ENCODE measurements at regions not wholly inside any gene's neighbourhood (a gene's known extent, or its start where the extent isn't known, plus 50 kb on each side); places are given as distances from the start of the nearest gene placed in this dataset.

- DNase-seq = no peak
Observed at GRCh38 chr12:113684053-113684907, 212.6 kb upstream of the LHX5 start.

DNA sequence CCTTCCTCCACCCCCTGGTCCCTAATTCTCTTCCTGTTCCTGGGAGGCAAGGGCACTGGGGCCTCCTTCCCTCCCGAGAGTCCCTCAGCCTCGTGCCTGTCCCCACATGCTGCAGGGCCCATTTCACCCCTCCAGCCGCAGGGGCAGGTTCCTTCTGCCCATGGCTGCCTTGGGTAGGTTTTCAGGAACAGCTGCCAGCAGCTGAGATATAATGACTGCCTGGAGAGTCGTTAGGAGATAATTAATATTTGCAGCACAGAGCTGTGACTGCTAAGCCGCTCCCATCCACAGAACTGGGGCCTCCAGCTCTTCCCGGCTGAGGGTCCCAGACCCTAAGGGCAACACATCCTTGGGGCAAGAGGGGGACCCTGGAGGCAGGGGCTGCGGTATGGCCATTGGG is 211.9 kb upstream of the LHX5 start:
- no peak for DNase-seq

- DNase-seq = no peak
Observed at GRCh38 chr12:113680868-113681267, 209.2 kb upstream of the LHX5 start.

GRCh38 chr12:113678223-113679119 is 206.8 kb upstream of the LHX5 start:
- no peak for DNase-seq

DNA sequence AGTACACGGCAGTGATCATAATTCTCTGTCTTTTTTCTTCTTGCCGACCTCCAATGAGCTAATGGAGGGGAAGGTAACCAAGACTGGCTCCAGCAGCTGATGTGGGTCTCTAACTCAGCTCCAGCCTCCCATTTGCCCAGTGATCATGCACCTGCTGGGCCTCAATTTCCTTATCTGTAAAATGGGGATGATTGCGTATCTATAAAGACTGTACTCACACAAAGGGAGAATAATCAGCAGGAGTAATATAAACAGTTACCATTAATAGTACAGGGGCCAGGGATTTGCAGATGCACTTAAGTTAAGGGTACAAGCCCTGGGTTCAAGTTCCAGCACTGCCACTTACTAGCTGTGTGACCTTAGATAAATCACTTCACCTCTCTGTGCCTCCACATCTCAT is 204.9 kb upstream of the LHX5 start:
- DNase-seq = no peak

DNA sequence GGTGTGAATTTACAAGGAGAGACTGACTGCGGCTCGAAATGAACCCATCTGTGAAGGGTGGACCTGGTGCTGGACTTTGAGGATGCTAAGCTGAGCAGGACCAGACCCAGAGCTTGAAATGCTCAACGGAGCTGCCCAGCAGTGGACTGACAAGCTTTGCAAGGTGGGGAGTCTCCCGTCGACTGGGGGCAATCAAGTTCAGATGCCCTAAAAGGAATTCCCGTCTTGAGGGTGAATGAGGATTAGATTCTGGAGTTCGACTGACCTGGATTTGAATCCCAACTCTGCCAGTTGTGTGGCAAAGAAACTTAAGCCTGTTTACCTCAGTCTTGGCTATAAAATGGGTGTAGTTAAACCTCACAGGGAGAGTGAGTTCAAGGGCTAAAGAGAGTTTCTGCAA is 204.4 kb upstream of the LHX5 start:
- DNase-seq = no peak

DNA sequence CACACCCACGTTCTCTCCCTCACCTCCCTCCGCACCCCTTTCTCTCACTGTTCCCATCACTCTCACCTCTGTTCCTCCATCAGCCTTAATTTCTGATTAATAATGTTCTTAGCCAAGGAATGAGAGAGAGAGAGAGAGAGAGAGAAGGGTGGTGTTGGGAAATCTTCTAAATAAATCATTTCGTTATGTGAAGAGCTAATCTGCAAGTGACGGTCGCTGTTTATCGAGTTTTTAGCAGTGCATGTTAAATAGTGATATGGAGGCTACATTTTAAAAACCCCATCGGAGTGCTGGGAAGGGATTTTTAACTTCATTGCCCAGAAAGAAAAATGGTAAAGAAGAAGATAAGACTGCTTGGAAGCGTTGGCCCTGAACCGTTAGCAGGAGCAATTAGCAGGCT is 203.3 kb upstream of the LHX5 start:
- DNase-seq = no peak

DNA sequence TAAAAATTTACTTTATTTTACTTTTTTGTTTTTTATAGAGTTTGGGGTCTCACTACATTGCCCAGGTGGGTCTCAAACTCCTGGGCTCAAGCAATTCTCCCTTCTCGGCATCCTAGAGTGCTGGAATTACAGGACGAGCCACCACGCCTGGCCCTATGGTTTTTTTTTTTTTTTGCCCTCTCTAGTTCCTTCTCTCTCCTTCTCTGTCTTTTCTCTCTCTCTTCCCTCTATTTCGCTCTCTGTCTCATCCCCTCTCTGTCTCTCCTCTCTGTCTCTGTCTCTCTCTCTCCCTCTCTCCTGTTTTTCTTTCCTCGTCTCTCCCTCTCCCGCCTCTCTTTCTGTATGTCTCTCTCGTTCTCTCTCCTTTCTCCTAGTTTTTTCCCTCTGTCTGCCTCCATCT is 202.6 kb upstream of the LHX5 start:
- DNase-seq = no peak

GRCh38 chr12:113673458-113674238 is 202.0 kb upstream of the LHX5 start:
- no peak for DNase-seq

DNA sequence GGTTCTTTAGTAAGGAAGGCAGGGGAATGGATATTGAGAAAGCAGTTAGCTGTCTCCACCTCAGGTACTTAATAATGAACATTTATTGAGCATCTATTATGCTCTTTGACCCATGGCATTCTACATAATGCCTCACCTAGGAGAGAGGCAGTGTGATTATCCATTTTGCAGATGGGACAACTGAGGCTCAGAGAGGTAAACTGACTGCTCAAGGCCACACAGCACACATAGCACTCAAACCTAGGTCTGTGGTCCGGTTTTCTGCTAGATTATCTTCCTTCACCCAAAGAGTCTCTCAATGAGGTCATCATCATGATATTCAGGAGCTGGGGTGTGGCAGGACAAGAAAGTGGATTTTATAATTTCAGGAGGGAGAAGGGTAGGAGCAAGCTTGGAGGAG is 199.1 kb upstream of the LHX5 start:
- no peak for DNase-seq

DNA sequence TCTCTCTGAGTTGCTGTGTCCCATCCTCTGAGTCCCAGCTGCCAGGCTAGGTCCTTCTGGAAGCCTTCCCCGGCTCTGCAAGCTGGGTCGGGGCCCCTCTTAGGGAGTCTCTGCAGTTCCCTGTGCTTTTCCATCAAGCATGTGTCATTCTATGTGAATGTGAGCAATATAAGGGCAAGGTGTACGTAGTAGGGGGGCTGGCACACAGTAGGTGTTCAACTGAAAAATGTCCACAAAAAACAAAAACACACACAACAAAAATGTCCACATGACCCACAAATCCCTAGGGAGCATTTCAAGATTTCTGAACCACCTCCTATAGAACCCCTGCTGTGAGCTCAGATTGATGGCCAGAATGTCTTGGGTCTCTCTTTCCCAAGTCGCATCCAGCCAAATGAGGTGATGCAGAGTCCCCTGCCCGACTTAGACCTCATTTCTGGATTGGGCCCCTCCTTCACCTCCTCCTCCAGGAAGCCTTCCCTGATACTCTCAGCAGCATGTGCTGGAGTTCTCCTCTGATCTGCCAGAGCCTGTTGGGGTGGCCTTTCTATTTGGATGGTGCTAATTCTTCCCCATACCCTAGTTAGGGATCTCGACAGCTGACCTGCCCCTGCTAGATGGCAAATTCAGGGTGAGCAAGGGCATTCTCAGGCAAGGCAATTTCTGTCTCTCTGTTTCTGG is 196.1 kb upstream of the LHX5 start:
- DNase-seq = no peak

DNA sequence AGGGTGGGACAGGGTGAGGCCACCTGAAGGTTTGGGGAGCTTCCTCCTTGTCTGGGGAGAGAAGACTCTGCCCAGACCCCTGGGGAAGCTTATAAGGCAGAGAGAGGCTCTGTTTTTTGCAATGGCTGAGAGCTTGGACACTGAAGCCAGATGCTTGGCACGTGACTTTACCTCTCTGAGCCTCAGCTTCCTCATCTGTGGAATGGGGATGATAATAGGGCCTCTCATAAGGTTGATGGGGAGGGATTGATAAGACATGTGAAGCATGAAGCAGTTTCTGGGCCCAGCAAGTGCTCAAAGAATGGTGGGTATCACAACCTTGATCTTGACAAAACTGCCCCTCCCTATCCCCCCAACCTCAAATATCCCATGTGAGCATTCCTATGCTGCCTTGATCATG is 195.4 kb upstream of the LHX5 start:
- DNase-seq = no peak

GRCh38 chr12:113666223-113666622 is 194.6 kb upstream of the LHX5 start:
- no peak for DNase-seq

GRCh38 chr12:113665457-113665856 is 193.8 kb upstream of the LHX5 start:
- no peak for DNase-seq

- DNase-seq = no peak
Observed at GRCh38 chr12:113664224-113664681, 192.6 kb upstream of the LHX5 start.

GRCh38 chr12:113663396-113663795 is 191.7 kb upstream of the LHX5 start:
- no peak for DNase-seq

GRCh38 chr12:113660936-113661335 is 189.3 kb upstream of the LHX5 start:
- no peak for DNase-seq

DNA sequence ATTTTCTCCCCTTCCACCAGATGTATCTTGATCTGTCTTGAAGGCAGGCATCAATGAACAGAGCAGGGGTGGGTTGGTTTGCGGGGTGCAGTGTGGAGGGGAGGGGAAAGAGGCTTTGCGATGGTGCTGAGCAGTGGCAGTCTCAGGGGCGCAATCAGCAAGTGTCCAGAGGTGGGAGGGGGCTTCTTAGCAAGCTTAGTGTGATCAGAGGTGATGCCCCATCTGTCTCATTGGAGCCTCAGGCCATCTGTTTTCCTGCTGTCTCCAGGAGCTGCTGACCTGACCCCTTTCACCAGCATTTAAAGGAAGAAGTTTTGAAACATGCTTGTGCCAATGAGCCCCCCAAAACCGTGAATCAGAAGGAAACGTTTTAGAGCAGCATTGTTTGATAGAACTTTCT is 187.7 kb upstream of the LHX5 start:
- DNase-seq = no peak

DNA sequence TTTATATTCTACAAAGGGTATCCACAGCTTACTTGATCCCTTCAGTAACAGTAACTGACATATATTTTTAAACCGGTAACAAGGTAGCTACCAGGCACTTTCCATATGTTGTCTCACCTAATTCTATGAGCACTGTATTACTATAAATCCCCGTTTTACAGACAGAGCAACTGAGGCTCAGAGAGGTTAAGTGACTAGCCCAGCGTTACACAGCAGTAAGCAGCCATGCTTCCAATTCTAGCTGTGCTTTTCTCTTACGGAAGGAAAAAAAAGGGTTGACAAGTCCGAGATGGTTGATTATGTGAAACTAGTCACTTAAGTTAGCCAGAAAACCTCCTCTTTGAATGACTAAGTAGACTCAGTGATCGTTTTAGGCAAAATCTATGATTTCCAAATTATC is 187.3 kb upstream of the LHX5 start:
- no peak for DNase-seq

DNA sequence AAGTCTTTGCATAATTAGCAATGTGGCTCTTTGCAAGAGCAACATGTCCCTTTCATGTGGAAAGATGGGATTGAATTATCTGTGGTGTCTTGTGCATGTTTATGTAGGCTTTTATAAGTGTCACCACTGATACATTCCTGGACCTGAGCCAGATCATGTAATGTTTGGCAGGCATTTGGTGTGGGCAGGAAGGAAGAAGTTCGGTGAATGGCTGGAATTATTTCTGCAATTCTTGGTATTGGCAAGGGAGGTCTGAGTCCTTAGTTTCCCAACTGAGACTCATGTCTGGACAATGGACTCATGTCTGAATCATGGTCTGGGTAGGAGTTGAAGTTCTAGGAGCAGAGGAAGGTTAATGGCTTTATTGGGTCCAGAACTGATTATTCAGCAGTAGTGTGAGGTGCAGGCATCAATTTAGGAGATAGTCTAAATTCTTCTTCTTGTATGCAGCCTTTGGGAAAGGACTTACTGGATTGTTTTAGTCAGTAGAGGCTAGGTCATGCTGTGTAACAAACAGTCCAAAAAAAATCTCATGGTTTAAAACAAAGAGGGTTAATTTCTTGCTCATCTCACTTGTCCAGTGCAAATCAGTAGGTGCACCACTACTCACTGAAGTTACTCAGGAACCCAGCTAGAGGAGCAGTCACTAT is 186.5 kb upstream of the LHX5 start:
- DNase-seq = no peak

GRCh38 chr12:113655919-113656318 is 184.2 kb upstream of the LHX5 start:
- DNase-seq = no peak

GRCh38 chr12:113655479-113655878 is 183.8 kb upstream of the LHX5 start:
- DNase-seq = no peak

Measured in inflammatory macrophage treated with lipopolysaccharide for 4 hours (primary cell).